HFF-Myc (cell line): ENCODE measurements at regions not wholly inside any gene's neighbourhood (a gene's known extent, or its start where the extent isn't known, plus 50 kb on each side); places are given as distances from the start of the nearest gene placed in this dataset.

ENCODE experiments used
- DNase-seq: peaks from one replicate; pipeline ENCODE4 v3.0.0-alpha.2; 2011; ENCODE audit warnings: low read depth; ENCODE audit errors: extremely low read depth
- H3K4me3 ChIP-seq: replicated peaks from 2 replicates; pipeline ENCODE4 v1.5.1; 2011; ENCODE audit warnings: low read depth, mild to moderate bottlenecking, control low read depth, low read length
- TF ChIP-seq, protein P1 (sequence below): IDR thresholded peaks from 2 replicates; pipeline ENCODE4 v1.5.1; 2012; ENCODE audit warnings: mild to moderate bottlenecking, low read depth, low read length, control low read depth; ENCODE audit errors: missing control alignments

DNA sequence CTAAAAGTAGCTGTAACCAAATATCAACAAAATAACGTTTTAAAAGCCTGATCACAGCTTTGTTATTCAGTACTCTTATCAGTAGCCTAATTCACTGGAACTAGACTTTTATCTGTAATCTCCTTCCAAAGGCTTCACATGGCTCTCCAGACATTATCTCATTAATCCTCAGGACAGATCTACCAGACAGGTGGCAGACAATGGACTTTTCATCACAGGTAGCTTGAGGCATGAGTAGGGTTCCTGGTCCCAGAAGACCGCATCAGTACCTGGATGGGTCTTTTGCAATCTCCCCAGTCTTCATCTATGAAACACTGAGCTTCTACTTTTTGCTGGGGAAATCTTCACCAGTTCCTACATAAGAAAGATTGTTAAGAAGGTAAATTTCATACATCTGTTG lies 132.2 kb upstream of the FOXD3 start:
- no peak for DNase-seq
- H3K4me3 ChIP-seq, result no peak overlapping the region
- TF ChIP-seq, protein P1, sequence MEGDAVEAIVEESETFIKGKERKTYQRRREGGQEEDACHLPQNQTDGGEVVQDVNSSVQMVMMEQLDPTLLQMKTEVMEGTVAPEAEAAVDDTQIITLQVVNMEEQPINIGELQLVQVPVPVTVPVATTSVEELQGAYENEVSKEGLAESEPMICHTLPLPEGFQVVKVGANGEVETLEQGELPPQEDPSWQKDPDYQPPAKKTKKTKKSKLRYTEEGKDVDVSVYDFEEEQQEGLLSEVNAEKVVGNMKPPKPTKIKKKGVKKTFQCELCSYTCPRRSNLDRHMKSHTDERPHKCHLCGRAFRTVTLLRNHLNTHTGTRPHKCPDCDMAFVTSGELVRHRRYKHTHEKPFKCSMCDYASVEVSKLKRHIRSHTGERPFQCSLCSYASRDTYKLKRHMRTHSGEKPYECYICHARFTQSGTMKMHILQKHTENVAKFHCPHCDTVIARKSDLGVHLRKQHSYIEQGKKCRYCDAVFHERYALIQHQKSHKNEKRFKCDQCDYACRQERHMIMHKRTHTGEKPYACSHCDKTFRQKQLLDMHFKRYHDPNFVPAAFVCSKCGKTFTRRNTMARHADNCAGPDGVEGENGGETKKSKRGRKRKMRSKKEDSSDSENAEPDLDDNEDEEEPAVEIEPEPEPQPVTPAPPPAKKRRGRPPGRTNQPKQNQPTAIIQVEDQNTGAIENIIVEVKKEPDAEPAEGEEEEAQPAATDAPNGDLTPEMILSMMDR, result no peak

DNA sequence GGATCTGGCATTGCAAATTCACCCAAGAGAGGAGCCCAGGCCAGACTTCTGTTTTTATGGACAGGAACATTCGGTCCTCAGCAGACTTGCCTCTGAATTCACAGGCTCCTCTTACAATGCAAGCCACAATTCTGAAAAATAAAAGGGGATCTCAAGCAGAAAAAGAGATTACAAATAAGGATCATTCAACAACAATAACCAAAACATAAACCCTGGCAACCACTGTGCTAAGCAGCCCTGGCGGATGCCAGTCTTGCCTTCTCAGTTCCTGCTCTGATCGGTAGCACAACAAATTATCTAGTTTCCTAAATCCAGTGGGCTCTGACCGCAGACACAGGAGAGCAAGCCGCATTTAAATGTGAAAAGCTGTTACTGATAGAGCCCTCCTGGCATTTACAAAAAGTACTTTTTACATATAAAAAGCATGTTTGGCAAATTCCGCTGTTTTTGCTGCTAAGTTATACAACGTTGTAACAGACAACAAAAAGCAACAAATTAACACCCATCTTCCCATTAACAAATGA lies 123.4 kb upstream of the FOXD3 start:
- DNase-seq, result no peak
- H3K4me3 ChIP-seq, result no peak overlapping the region

DNA sequence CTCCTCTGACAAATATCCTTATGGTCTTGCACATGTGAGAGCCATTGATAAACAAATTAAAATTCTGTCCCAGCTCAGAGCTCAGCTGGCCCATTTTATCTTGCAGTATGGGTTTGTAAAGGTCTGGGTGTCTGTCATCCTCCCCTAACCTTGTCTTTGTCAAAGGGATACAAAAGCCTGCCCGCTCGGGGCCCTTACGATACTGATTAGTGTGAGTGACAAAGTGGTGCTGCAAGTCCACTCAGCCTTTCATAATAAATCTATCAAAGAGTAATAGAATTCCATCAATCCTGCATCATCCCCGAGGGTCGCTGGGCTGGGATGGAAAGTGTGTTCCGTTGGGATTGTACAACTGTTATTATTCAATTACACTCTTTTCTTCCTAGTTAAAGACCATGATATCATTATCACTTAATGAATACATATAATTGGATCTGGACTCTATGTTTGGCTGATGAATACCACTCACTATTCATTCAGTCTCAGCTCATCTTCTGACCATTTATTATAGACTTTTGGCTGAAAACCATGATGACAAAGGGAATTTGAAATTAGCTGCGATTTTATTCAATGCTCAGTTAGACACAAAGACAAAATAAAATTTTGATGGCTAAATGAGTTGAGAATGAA lies 122.5 kb upstream of the FOXD3 start:
- H3K4me3 ChIP-seq, result no peak overlapping the region
- TF ChIP-seq, protein P1, result no peak
- DNase-seq, result no peak

More for the DNA sequence above, 123.4 kb upstream of the FOXD3 start:
- TF ChIP-seq, protein P1, result no peak

DNA sequence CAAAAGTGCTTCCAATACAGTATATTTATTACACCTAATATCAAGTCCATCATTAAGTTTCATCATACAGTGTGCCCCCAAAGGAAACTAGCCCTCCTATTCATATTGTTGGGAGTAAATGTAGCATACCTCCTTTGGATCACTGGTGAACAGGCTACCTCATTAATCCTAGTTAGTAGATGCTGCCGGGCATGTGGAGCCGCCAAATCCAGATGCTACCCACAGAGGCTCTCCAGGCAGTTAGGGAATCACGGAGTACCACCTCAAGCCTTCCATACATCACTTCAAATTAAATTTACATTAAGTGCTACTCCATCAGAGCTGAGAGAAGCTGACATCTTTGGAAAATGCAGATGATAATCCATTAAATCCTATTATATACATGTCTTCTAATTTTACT lies 121.7 kb upstream of the FOXD3 start:
- TF ChIP-seq, protein P1, result no peak
- no peak for DNase-seq
- no peak overlapping the region for H3K4me3 ChIP-seq

DNA sequence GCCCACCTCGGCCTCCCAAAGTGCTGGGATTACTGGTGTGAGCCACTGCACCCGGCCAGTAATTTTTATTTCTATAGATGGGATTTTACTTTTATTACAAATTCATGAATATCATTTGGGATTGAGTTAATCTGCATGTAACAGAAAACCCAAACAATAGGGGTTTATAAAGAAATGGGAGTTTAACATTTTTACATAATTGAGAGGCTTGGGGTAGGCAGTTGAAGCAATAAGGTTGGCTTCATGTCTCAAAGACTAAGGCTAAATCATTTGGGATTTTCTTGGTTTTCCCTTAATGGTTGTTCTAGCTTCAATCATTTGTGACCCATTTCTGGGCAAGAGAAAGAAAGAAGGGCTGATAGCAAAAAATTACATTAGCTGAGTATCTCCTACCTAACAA lies 118.7 kb upstream of the FOXD3 start:
- TF ChIP-seq, protein P1, result no peak
- no peak overlapping the region for H3K4me3 ChIP-seq

DNA sequence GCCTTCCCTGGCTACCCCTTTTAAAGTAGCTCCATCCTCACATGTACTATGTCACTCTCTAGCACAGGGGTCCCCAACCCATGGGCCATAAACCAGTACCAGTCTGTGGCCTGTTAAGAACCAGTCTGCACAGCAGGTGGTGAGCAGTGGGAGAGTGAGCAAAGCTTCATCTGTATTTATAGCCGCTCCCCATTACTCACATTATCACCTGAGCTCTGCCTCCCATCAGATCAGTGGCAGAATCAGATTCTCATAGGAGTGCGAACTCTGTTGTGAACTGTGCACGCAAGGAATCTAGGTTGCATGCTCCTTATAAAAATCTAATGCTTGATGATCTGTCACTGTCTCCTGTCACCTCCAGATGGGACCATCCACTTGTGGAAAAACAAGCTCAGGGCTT lies 116.6 kb upstream of the FOXD3 start:
- TF ChIP-seq, protein P1, result no peak
- H3K4me3 ChIP-seq, result no peak overlapping the region
- DNase-seq, result no peak

More for the DNA sequence above, 118.7 kb upstream of the FOXD3 start:
- no peak for DNase-seq

DNA sequence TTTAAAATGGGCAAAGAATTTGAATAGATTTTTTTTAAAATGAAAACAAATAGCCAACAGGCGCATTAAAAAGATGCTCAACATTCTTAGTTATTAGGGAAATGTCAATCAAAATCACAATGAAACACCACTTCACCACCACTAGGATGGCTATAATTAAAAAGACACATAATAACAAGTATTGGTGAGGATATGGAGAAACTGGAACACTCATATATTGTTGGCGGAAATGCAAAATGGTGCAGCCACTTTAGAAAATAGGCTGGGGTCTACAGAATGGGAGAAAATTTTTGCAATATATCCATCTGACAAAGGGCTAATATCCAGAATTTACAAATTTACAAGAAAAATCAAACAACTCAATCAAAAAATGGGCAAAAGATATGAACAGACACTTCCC lies 107.8 kb upstream of the FOXD3 start:
- TF ChIP-seq, protein P1, result no peak

More for the DNA sequence above, 107.8 kb upstream of the FOXD3 start:
- no peak for DNase-seq
- H3K4me3 ChIP-seq, result no peak overlapping the region
